ENCODE measurements at regions not wholly inside any gene's neighbourhood (a gene's known extent, or its start where the extent isn't known, plus 50 kb on each side); places are given as distances from the start of the nearest gene placed in this dataset.

GRCh38 chr7:113464096-113464855 is 345.9 kb upstream of the SMIM30 start:
- no peak for DNase-seq (ENCODE audit: low read depth, low spot score)

- no peak for DNase-seq (ENCODE audit: low read depth, low spot score)
Observed at GRCh38 chr7:113460067-113460466, 341.7 kb upstream of the SMIM30 start.

- DNase-seq (ENCODE audit: low read depth, low spot score), result no peak
Observed at GRCh38 chr7:113456533-113456932, 338.2 kb upstream of the SMIM30 start.

GRCh38 chr7:113454597-113455169 is 336.3 kb upstream of the SMIM30 start:
- DNase-seq (ENCODE audit: low read depth, low spot score), result no peak

GRCh38 chr7:113452245-113452644 is 333.9 kb upstream of the SMIM30 start:
- DNase-seq (ENCODE audit: low read depth, low spot score), result no peak

GRCh38 chr7:113446791-113447190 is 328.4 kb upstream of the SMIM30 start:
- no peak for DNase-seq (ENCODE audit: low read depth, low spot score)

- DNase-seq (ENCODE audit: low read depth, low spot score), result no peak
Observed at GRCh38 chr7:113446391-113446790, 328.0 kb upstream of the SMIM30 start.

GRCh38 chr7:113444261-113444660 is 325.9 kb upstream of the SMIM30 start:
- no peak for DNase-seq (ENCODE audit: low read depth, low spot score)

GRCh38 chr7:113440173-113440572 is 321.8 kb upstream of the SMIM30 start:
- no peak for DNase-seq (ENCODE audit: low read depth, low spot score)

GRCh38 chr7:113431406-113431805 is 313.1 kb upstream of the SMIM30 start:
- DNase-seq (ENCODE audit: low read depth, low spot score), result no peak

GRCh38 chr7:113424185-113424817 is 305.9 kb upstream of the SMIM30 start:
- no peak for DNase-seq (ENCODE audit: low read depth, low spot score)

- peak; percentile 53 for DNase-seq (ENCODE audit: low read depth, low spot score)
Observed at GRCh38 chr7:113421696-113422330, 303.5 kb upstream of the SMIM30 start.

GRCh38 chr7:113414401-113415035 is 296.2 kb upstream of the SMIM30 start:
- DNase-seq (ENCODE audit: low read depth, low spot score), result no peak

GRCh38 chr7:113412410-113412809 is 294.1 kb upstream of the SMIM30 start:
- no peak for DNase-seq (ENCODE audit: low read depth, low spot score)

- DNase-seq (ENCODE audit: low read depth, low spot score), result no peak
Observed at GRCh38 chr7:113410796-113411195, 292.4 kb upstream of the SMIM30 start.

GRCh38 chr7:113408999-113409398 is 290.6 kb upstream of the SMIM30 start:
- no peak for DNase-seq (ENCODE audit: low read depth, low spot score)

- no peak for DNase-seq (ENCODE audit: low read depth, low spot score)
Observed at GRCh38 chr7:113405296-113406056, 287.1 kb upstream of the SMIM30 start.

- no peak for DNase-seq (ENCODE audit: low read depth, low spot score)
Observed at GRCh38 chr7:113404245-113404644, 285.9 kb upstream of the SMIM30 start.

- no peak for DNase-seq (ENCODE audit: low read depth, low spot score)
Observed at GRCh38 chr7:113402482-113402881, 284.1 kb upstream of the SMIM30 start.

GRCh38 chr7:113402005-113402404 is 283.7 kb upstream of the SMIM30 start:
- DNase-seq (ENCODE audit: low read depth, low spot score), result no peak

GRCh38 chr7:113394856-113395255 is 276.5 kb upstream of the SMIM30 start:
- peak; percentile 26 for DNase-seq (ENCODE audit: low read depth, low spot score)
